ENCODE measurements at regions not wholly inside any gene's neighbourhood (a gene's known extent, or its start where the extent isn't known, plus 50 kb on each side); places are given as distances from the start of the nearest gene placed in this dataset.

GRCh38 chr12:59155448-59155847 is 235.1 kb upstream of the LRIG3 start:
- H2BK5ac ChIP-seq (ENCODE audit: low read depth, low read length, poor library complexity, severe bottlenecking): no peak overlapping the region
- no peaks in the 10 kb centered on the region for H3K9me1 ChIP-seq (ENCODE audit: insufficient read depth, low read length)
- no peak overlapping the region for H3K14ac ChIP-seq (replicated peaks; ENCODE audit: low read depth, low read length)
- dilution Hi-C loops (cut with HindIII; ENCODE audit: low sequenced_read_pairs, unreplicated experiment): no loop called here
- ChIA-PET POLR2A (ENCODE audit: unreplicated experiment) (no interaction called here), CTCF (no interaction called here)
- no peak overlapping the region for H2AK5ac ChIP-seq (ENCODE audit: low read depth, low read length)
- no peaks in the 10 kb centered on the region for H4K20me1 ChIP-seq (ENCODE audit: insufficient read depth, low read length)
- no peaks in the 10 kb centered on the region for H3K36me3 ChIP-seq (ENCODE audit: control insufficient read depth, insufficient read depth, low read length)
- intact Hi-C loops (cut with micrococcal nuclease): no loop called here
- H3K27ac ChIP-seq (ENCODE audit: insufficient read depth, low read length): no peak overlapping the region
- no peak overlapping the region for H3K4ac ChIP-seq (ENCODE audit: low read depth, low read length)
- no peak overlapping the region for H3K4me3 ChIP-seq (ENCODE audit: insufficient read depth, low read depth, low read length)
- H3K9me3 ChIP-seq (ENCODE audit: control insufficient read depth, insufficient read depth, low read length): peaks cover 12% of the 10 kb centered on the region
- H4K5ac ChIP-seq (ENCODE audit: low read depth, low read length): no peak overlapping the region
- H3K56ac ChIP-seq (ENCODE audit: extremely low read depth, insufficient read depth, low read length): no peak overlapping the region
- no peak overlapping the region for H2AFZ ChIP-seq (replicated peaks; ENCODE audit: low read length, poor library complexity)
- BruUV-seq (replicated peaks): no TSS peak
- no peak overlapping the region for H2BK120ac ChIP-seq (ENCODE audit: low read depth, low read length)
- in situ Hi-C loops (cut with MboI; ENCODE audit: low sequenced_read_pairs): loop anchor here (10.0 kb wide), 3 partner anchors 621 to 1171 kb away; no protein-coding TSS in a partner anchor
- TF ChIP-seq BHLHE40 (IDR thresholded peaks at IDR 0.05; ENCODE audit: low read depth, low read length) (no peak), CHD1 (IDR thresholded peaks at IDR 0.05; ENCODE audit: low read depth, low read length) (no peak), MAFK (IDR thresholded peaks at IDR 0.05; ENCODE audit: low read depth, low read length) (no peak), RFX5 (IDR thresholded peaks at IDR 0.05; ENCODE audit: low read depth, low read length) (no peak), RCOR1 (IDR thresholded peaks at IDR 0.05; ENCODE audit: insufficient replicate concordance, low read length) (no peak), SMC3 (IDR thresholded peaks at IDR 0.05; ENCODE audit: low read depth, low read length) (no peak), NFE2L2 (IDR thresholded peaks at IDR 0.05; ENCODE audit: low read depth, low read length) (no peak), MAZ (IDR thresholded peaks at IDR 0.05; ENCODE audit: borderline replicate concordance, low read depth, low read length) (no peak), CTCF (conservative IDR thresholded peaks at IDR 0.05; ENCODE audit: low read depth, low read length) (no peak), POLR2A (IDR thresholded peaks at IDR 0.05; ENCODE audit: low read depth, low read length) (no peak), RAD21 (IDR thresholded peaks at IDR 0.05; ENCODE audit: low read length) (no peak)
- TF ChIP-seq, protein P1, sequence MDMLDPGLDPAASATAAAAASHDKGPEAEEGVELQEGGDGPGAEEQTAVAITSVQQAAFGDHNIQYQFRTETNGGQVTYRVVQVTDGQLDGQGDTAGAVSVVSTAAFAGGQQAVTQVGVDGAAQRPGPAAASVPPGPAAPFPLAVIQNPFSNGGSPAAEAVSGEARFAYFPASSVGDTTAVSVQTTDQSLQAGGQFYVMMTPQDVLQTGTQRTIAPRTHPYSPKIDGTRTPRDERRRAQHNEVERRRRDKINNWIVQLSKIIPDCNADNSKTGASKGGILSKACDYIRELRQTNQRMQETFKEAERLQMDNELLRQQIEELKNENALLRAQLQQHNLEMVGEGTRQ (IDR thresholded peaks at IDR 0.05; ENCODE audit: low read depth, low read length): no peak
- H3K27me3 ChIP-seq (ENCODE audit: control insufficient read depth, insufficient read depth, low read length): no peaks in the 10 kb centered on the region
- no peak overlapping the region for H4K8ac ChIP-seq (ENCODE audit: low read depth in 2 of 2, low read length in 2 of 2)
- H2BK20ac ChIP-seq (ENCODE audit: low read depth, low read length): no peak overlapping the region
- H3K9ac ChIP-seq (ENCODE audit: low read depth, low read length): no peak overlapping the region
- H3K4me1 ChIP-seq (ENCODE audit: control insufficient read depth, insufficient read depth, low read length): peaks cover 4% of the 10 kb centered on the region; the same call in 1 of the 2 replicates
- H4K91ac ChIP-seq (ENCODE audit: insufficient read depth, low read depth, low read length): no peak overlapping the region
- DNase-seq (no peak), ATAC-seq (ENCODE audit: low read depth) (no peak)
- no peak overlapping the region for H3K4me2 ChIP-seq (ENCODE audit: low read depth, low read length)
- H2AK9ac ChIP-seq (replicated peaks; ENCODE audit: low read depth, low read length, poor library complexity): no peak overlapping the region
- no peak overlapping the region for H3K18ac ChIP-seq (ENCODE audit: low read depth, low read length)
- H2BK15ac ChIP-seq (ENCODE audit: low read depth, low read length): no peak overlapping the region
- no peak overlapping the region for H3K23ac ChIP-seq (ENCODE audit: low read depth, low read length)
- H3K79me1 ChIP-seq (ENCODE audit: low read depth in 1 of 2, low read length in 2 of 2): no peaks in the 10 kb centered on the region

Measured in IMR-90 (cell line).